ENCODE measurements at regions not wholly inside any gene's neighbourhood (a gene's known extent, or its start where the extent isn't known, plus 50 kb on each side); places are given as distances from the start of the nearest gene placed in this dataset.
"Not testable (repeated sequence)": the region's sequence is repeated elsewhere in the genome, so short reads cannot be mapped to it uniquely, and the experiment has no call there.

DNA sequence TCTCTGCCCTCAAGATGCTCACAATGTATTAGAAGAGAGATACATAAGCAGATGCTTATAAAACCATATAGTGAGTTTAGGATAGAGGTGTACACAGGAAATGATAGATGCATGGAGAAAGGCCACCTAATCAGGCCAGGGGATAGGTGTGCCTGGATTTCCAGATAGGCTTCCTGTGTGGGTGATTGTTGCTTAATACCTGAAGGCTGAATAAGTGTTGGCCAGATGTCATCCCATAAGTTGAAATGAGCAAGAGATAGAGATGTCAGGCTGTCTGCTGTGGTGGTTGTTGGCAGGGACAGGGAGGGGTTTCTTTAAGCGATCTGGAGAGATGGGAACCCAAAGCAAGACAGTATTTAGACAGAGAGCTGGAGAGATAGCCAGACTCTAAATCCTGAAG, 109.8 kb upstream of the SGK1 start:
- no CpG with 5 or more reads among the region's 1 CpG for WGBS (ENCODE audit: extremely low coverage, insufficient coverage, insufficient read length)
- no peak overlapping the region for H2BK5ac ChIP-seq (ENCODE audit: low read depth, low read length, poor library complexity)
- no peak overlapping the region for H4K91ac ChIP-seq (ENCODE audit: low read depth, low read length)

DNA sequence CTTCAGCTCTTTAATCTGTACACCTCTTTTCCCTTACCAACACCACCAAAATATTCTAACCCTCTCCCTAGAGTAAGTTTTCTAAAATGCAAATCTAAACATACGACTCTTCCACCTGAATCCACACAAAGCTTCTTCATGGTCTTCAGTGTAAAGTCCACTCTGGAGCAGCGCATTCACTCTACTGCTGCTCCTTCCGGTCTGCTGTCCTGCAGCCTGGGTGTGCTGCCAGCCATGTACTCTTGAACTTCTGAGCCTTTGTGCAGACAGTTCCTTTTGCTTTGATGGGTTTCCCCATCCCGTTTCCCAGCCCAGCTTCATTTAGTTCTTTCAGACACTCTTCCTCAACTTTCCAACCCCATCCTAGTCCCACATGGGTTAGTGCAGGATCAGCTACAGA, 108.7 kb upstream of the SGK1 start:
- Histone ChIP-seq H3K27ac (ENCODE audit: low read depth, low read length) (no peak overlapping the region), H3K4me3 (ENCODE audit: low read depth, low read length) (no peak overlapping the region)

More for the DNA sequence above, 109.8 kb upstream of the SGK1 start:
- Histone ChIP-seq H3K14ac (ENCODE audit: low read length) (no peak overlapping the region), H2AK5ac (ENCODE audit: low read length) (no peak overlapping the region), H3K9me3 (ENCODE audit: insufficient read depth, low read depth, low read length) (no peaks in the 10 kb centered on the region), H3K36me3 (ENCODE audit: control insufficient read depth in 1 of 2, insufficient read depth in 2 of 2, low read length in 2 of 2) (no peaks in the 10 kb centered on the region), H3K4me3 (ENCODE audit: low read depth, low read length) (no peak overlapping the region), H4K8ac (ENCODE audit: low read depth, low read length) (no peak overlapping the region), H3K4me2 (ENCODE audit: low read length) (no peak overlapping the region), H3K79me1 (ENCODE audit: low read length) (peaks cover 2% of the 10 kb centered on the region), H2AFZ (ENCODE audit: insufficient read depth, low read length, poor library complexity) (no peak overlapping the region), H2BK12ac (ENCODE audit: low read length) (no peak overlapping the region), H3K4ac (ENCODE audit: low read depth, low read length) (no peak overlapping the region), H3K27ac (ENCODE audit: low read depth, low read length) (no peak overlapping the region), H3K9ac (ENCODE audit: low read length) (no peak overlapping the region), H3K18ac (ENCODE audit: low read length) (no peak overlapping the region), H2BK120ac (ENCODE audit: insufficient read depth, low read length, poor library complexity) (no peak overlapping the region), H3K23ac (ENCODE audit: low read length) (no peak overlapping the region), H3K4me1 (ENCODE audit: control insufficient read depth in 1 of 2, insufficient read depth in 2 of 2, low read length in 2 of 2) (peaks cover 0 to 2% of the 10 kb centered on the region in 2 experiments), H4K12ac (ENCODE audit: low read depth, low read length) (no peak overlapping the region), H3K27me3 (ENCODE audit: insufficient read depth, low read length) (no peaks in the 10 kb centered on the region), H3K79me2 (ENCODE audit: control insufficient read depth, insufficient read depth, low read length, poor library complexity) (no peaks in the 10 kb centered on the region)
- DNase-seq: no peak

DNA sequence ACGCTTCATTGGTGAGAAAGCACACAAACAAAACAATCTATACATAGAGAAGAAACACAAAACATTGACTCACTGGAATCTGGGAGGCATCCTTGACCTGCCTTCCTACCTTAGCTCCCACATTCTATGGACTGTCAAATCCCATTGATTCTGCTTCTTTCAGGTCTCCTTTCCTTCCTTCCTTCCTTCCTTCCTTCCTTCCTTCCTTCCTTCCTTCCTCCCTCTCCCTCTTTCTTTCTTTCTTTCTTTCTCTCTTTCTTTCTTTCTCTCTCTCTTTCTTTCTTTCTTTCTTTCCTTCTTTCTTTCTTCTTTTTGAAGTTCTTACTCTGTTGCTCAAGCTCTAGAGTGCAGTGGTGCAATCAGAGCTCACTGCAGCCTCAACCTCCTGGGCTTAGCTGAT, 108.0 kb upstream of the SGK1 start:
- WGBS (ENCODE audit: extremely low coverage, insufficient coverage, insufficient read length): no CpG with 5 or more reads among the region's 1 CpG
- not testable (repeated sequence) for H2AK5ac ChIP-seq (ENCODE audit: low read length); H2BK120ac ChIP-seq (ENCODE audit: insufficient read depth, low read length, poor library complexity); H3K9me3 ChIP-seq (ENCODE audit: insufficient read depth, low read depth, low read length); DNase-seq; H3K27ac ChIP-seq (ENCODE audit: low read depth, low read length); H3K9ac ChIP-seq (ENCODE audit: low read length); H3K27me3 ChIP-seq (ENCODE audit: insufficient read depth, low read length); H3K4me1 ChIP-seq (ENCODE audit: control insufficient read depth in 1 of 2, insufficient read depth in 2 of 2, low read length in 2 of 2); H3K79me2 ChIP-seq (ENCODE audit: control insufficient read depth, insufficient read depth, low read length, poor library complexity); H2BK12ac ChIP-seq (ENCODE audit: low read length); H3K79me1 ChIP-seq (ENCODE audit: low read length); H2AFZ ChIP-seq (ENCODE audit: insufficient read depth, low read length, poor library complexity); H3K4me2 ChIP-seq (ENCODE audit: low read length); H4K91ac ChIP-seq (ENCODE audit: low read depth, low read length); H3K4ac ChIP-seq (ENCODE audit: low read depth, low read length); H4K12ac ChIP-seq (ENCODE audit: low read depth, low read length); H3K18ac ChIP-seq (ENCODE audit: low read length); H3K14ac ChIP-seq (ENCODE audit: low read length); H2BK5ac ChIP-seq (ENCODE audit: low read depth, low read length, poor library complexity); H3K4me3 ChIP-seq (ENCODE audit: low read depth, low read length); H3K36me3 ChIP-seq (ENCODE audit: control insufficient read depth in 1 of 2, insufficient read depth in 2 of 2, low read length in 2 of 2); H3K23ac ChIP-seq (ENCODE audit: low read length); H4K8ac ChIP-seq (ENCODE audit: low read depth, low read length)

More for the DNA sequence above, 108.7 kb upstream of the SGK1 start:
- Histone ChIP-seq H2BK5ac (ENCODE audit: low read depth, low read length, poor library complexity) (no peak overlapping the region), H3K18ac (ENCODE audit: low read length) (no peak overlapping the region), H3K4me2 (ENCODE audit: low read length) (no peak overlapping the region), H3K4ac (ENCODE audit: low read depth, low read length) (no peak overlapping the region), H3K14ac (ENCODE audit: low read length) (no peak overlapping the region), H4K91ac (ENCODE audit: low read depth, low read length) (no peak overlapping the region), H4K12ac (ENCODE audit: low read depth, low read length) (no peak overlapping the region), H3K79me1 (ENCODE audit: low read length) (peaks cover 2% of the 10 kb centered on the region), H3K23ac (ENCODE audit: low read length) (no peak overlapping the region), H2AFZ (ENCODE audit: insufficient read depth, low read length, poor library complexity) (no peak overlapping the region), H3K9me3 (ENCODE audit: insufficient read depth, low read depth, low read length) (no peaks in the 10 kb centered on the region), H2BK12ac (ENCODE audit: low read length) (no peak overlapping the region), H3K27me3 (ENCODE audit: insufficient read depth, low read length) (no peaks in the 10 kb centered on the region), H3K9ac (ENCODE audit: low read length) (no peak overlapping the region), H4K8ac (ENCODE audit: low read depth, low read length) (no peak overlapping the region), H3K4me1 (ENCODE audit: control insufficient read depth in 1 of 2, insufficient read depth in 2 of 2, low read length in 2 of 2) (peaks cover 0 to 2% of the 10 kb centered on the region in 2 experiments), H3K36me3 (ENCODE audit: control insufficient read depth in 1 of 2, insufficient read depth in 2 of 2, low read length in 2 of 2) (no peaks in the 10 kb centered on the region), H2BK120ac (ENCODE audit: insufficient read depth, low read length, poor library complexity) (no peak overlapping the region), H3K79me2 (ENCODE audit: control insufficient read depth, insufficient read depth, low read length, poor library complexity) (no peaks in the 10 kb centered on the region), H2AK5ac (ENCODE audit: low read length) (no peak overlapping the region)
- DNase-seq: no peak
- WGBS (ENCODE audit: extremely low coverage, insufficient coverage, insufficient read length): 80% methylated on average over 1 of the region's 4 CpGs

DNA sequence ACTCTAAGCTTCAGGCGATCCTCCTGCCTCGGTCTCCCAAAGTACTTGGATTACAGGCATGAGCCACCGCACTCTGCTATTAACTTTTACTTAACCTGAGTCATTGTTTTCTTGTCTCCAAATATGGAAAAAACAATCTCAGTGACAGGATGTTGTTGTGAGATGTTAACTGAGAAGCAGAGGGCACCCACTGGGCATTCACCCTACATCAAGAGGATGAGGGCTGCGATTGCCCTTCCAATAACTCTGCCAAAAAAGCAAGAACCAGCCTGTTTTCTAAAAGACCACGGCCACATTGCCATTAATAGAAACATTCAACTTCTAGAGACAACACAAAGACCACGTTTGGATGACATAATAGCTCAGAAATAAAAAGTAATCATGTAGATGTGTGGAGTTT, 107.6 kb upstream of the SGK1 start:
- H3K36me3 ChIP-seq (ENCODE audit: control insufficient read depth in 1 of 2, insufficient read depth in 2 of 2, low read length in 2 of 2): no peaks in the 10 kb centered on the region
- no peak overlapping the region for H4K8ac ChIP-seq (ENCODE audit: low read depth, low read length)
- no peak overlapping the region for H3K23ac ChIP-seq (ENCODE audit: low read length)
- H3K9me3 ChIP-seq (ENCODE audit: insufficient read depth, low read depth, low read length): no peaks in the 10 kb centered on the region
- H3K4me1 ChIP-seq (ENCODE audit: control insufficient read depth in 1 of 2, insufficient read depth in 2 of 2, low read length in 2 of 2): peaks cover 2 to 3% of the 10 kb centered on the region in 2 experiments
- no peak overlapping the region for H4K12ac ChIP-seq (ENCODE audit: low read depth, low read length)
- H3K27me3 ChIP-seq (ENCODE audit: insufficient read depth, low read length): no peaks in the 10 kb centered on the region
- peak overlapping the region; percentile 5 for H4K91ac ChIP-seq (ENCODE audit: low read depth, low read length)
- H3K4me3 ChIP-seq (ENCODE audit: low read depth, low read length): no peak overlapping the region
- WGBS (ENCODE audit: extremely low coverage, insufficient coverage, insufficient read length): no CpG with 5 or more reads among the region's 6 CpGs
- H3K4me2 ChIP-seq (ENCODE audit: low read length): no peak overlapping the region
- no peak overlapping the region for H2AK5ac ChIP-seq (ENCODE audit: low read length)
- H2BK12ac ChIP-seq (ENCODE audit: low read length): no peak overlapping the region
- DNase-seq: no peak
- no peak overlapping the region for H3K9ac ChIP-seq (ENCODE audit: low read length)
- peaks cover 3% of the 10 kb centered on the region for H3K79me1 ChIP-seq (ENCODE audit: low read length)
- no peak overlapping the region for H3K27ac ChIP-seq (ENCODE audit: low read depth, low read length)
- H2AFZ ChIP-seq (ENCODE audit: insufficient read depth, low read length, poor library complexity): no peak overlapping the region
- H3K4ac ChIP-seq (ENCODE audit: low read depth, low read length): no peak overlapping the region
- no peak overlapping the region for H2BK120ac ChIP-seq (ENCODE audit: insufficient read depth, low read length, poor library complexity)
- H3K18ac ChIP-seq (ENCODE audit: low read length): no peak overlapping the region
- H3K14ac ChIP-seq (ENCODE audit: low read length): no peak overlapping the region
- H3K79me2 ChIP-seq (ENCODE audit: control insufficient read depth, insufficient read depth, low read length, poor library complexity): no peaks in the 10 kb centered on the region
- H2BK5ac ChIP-seq (ENCODE audit: low read depth, low read length, poor library complexity): no peak overlapping the region
